ACHN (cell line): ENCODE measurements at regions not wholly inside any gene's neighbourhood (a gene's known extent, or its start where the extent isn't known, plus 50 kb on each side); places are given as distances from the start of the nearest gene placed in this dataset.
"Not testable (repeated sequence)": the region's sequence is repeated elsewhere in the genome, so short reads cannot be mapped to it uniquely, and the experiment has no call there.

Source experiments
- DNase-seq: peaks from one replicate; pipeline ENCODE4 v3.0.0-alpha.2; 2015
- in situ Hi-C: cut with HindIII; loops from 2 replicates; pipeline ENCODE4 v1.10.0; 2017; ENCODE audit warnings: low sequenced_read_pairs, low pct_ligation_motif_present, low pct_unique_long_range_greater_than_20kb

DNA sequence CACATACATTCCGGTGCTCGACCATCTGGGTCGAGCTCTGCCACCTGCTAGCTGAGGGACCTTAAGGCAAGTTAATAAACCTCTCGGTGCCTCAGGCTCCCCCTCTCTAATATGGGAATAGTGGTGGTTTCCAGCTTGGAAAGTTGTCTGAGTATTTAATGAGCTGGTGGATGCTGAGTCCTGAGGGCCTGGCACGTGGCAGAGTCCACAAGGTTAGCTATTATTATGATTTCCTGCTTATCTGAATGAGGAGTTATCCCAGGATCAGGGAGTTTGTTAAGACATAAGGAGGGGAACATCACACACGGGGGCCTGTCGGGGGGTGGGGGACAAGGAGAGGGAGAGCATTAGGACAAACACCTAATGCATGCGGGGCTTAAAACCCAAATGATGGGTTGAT is 80.1 kb upstream of the SLC22A23 start:
- no peak for DNase-seq
- in situ Hi-C loops, result no loop called here

DNA sequence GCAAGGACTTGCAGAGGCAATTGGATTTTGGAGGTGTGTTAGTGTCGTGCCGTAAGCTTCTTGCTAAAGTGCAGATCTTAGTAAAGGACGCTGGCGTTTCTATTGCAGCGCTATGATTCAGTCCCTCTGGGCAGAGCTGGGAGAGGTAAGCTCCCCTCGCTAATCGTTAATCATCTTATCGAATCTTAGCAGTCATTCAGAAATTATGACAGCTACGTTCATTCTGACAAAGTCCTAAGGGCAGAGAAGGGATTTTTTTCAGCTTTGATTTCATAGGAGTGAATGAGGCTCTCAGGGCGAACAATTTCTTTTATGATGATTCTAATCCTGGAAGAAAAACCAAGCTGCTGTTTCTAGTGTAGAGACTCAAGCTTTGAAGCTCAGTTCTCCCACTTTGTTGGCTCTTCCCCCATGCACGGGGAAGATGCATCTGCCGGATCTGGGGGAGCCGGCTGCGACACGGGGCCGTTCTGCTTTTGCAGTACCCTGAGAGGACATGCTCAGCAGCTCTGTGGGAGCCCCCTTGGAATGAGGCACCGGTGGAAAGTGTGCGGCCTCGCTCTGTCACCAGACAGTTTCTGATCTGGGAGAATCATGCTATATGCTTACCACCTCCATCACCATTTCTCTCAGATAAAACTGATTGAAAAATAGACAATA is 79.1 kb upstream of the SLC22A23 start:
- DNase-seq, result no peak
- in situ Hi-C loops, result no loop called here

DNA sequence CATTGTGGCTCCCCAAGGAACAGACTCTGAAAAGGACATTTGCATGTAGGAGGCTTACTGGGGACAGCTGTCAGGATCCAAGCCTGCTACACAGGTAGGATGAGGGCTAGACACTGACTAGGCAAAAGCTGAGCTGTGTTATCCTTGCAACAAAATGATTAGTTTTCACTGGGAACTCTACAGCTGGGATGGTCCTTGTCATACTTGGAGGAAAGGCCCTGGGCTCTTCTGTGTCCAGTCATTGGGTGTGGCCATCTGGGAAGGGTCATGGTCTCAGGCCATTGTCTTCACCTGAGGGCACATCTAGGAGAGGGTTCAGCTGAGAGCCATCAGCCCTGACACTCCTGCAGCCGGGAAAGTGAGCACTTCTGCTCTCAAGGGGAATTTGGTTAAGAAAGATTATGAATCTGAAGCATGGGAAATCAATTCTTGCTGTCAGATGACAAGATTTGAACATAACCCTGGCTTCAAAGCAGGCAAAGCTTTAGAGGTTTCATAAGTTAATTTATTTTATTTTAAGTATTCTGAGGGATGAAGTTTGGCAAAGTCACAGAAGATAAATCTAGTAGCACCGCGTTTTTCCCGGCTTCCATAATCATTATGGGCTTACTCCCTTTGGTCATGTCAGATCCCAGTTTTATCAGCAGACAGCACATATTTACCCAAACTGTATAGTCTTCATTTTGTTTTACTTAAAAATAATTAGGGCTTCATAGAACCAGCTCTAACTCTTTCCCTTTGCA is 78.4 kb upstream of the SLC22A23 start:
- in situ Hi-C loops, result no loop called here
- DNase-seq, result no peak

DNA sequence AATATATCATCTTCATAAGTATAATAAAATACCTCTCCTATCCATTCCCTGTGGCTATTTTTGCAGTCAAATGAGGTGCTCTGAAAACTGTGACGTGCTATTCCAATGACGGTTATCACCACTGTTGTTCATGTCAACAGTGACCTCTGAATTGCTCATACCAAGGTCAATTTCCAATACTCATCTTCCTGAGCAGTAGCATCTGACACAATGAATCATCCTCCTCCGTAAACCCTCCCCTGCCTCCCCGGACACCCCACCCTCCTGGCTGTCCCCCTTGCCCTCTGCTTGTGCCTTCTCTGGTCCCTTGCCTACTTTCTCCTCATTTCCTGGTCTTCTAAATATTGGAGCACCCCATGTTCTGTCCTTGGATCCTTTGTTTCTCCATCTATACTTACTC is 77.7 kb upstream of the SLC22A23 start:
- in situ Hi-C loops, result no loop called here
- DNase-seq, result no peak

DNA sequence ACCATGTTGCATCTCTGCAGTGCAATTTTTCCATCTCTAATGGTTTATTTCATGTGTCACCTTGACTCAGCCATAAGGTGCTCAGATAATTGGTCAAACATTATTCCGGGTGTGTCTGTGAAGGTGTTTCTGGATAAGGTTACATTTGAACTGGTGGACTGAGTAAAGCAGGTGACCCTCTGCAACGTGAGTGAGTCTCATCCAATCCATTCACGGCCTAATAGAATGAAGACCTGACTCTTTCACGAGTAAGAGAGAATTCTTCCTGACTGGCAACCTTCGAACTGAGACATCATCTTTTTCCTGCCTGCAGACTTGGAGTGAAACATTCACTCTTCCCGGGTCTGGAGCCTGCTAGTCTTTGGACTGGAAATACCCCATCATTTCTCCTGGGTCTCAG is 77.1 kb upstream of the SLC22A23 start:
- in situ Hi-C loops, result no loop called here
- no peak for DNase-seq

DNA sequence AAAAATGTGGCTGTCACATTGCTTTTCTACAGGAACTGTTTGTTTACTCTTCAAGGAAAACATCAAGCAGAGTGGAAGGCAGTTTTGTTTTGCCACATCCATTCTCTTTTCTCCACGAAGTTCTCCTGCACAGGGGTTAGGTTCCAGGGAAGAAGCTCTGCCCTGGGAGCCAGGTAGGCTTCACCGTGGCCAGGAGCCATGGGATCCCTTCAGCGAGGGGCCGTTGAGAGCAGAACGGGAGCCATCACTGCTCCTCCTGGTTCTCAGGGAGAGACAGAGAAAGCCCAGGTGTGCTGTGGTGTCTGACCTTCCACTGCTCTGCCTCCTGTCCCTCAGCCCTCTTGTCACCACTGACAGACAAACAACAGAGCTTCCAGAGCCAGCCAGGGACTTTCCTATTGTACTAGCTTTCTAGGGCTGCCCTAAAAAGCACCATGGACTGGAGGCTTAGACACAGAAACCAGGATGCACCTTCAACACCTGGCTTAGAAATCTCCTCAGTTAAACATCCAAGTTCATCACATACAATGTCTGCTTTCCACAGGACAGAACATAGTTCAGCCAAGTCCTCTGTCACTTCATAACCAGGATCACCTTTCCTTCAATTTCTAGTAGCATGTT is 75.6 kb upstream of the SLC22A23 start:
- in situ Hi-C loops, result no loop called here
- no peak for DNase-seq

DNA sequence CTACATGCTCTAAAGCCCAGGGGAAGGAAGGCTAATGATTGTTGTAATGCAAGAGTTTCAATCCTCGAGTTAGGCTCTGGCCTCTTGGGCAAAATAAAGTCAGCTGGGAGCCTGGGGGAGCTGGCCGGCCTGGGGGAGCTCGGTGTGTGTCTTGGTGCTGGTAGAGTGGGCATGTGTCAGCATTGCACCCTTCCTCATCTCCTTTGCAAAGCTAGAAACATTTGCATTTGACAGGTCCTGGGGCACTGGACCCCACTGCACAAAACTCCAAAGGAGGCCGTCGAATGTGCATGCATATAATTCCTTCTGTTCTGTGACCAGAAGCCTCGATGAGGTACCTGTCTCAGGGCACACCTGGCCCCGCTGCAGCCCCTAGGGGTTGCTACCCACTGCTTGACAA is 74.6 kb upstream of the SLC22A23 start:
- DNase-seq, result no peak
- in situ Hi-C loops, result no loop called here

DNA sequence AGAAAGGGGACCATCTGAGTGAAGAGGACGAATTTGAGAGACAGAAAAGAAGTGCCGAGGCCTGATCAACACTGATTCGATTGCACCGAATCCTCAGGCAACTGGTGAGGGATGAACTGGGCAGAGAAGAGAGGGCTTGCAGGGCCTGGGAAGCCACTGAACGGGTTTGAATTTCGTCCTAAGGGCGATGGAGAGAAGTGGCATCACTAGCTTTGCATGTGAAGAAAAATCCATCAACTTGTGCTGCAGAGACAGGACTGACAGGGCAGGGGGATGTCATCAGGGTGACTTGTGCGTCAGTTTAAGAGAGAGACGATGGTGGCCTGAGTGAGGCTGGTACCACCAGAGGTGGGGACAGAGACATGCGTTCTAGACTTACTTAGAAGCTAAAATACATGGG is 73.7 kb upstream of the SLC22A23 start:
- DNase-seq, result no peak
- in situ Hi-C loops, result no loop called here

DNA sequence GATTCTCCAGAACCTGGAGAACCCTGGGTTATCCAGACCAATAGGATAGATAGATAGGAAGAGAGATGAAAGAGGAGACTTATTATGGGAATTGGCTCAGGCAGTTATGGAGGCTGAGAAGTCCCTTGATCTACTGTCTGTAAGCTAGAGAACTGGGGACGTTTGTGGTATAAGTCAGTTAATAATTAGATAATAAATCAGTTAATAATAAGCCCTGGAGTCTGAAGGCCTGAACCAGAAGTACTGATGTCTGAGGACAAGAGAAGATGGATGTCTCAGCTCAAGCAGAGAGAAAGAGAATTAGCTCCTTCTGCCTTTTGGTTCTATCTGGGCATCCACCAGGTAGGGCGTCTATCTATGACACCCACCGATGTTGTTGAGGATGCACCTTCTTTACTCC is 72.9 kb upstream of the SLC22A23 start:
- in situ Hi-C loops, result no loop called here
- no peak for DNase-seq

DNA sequence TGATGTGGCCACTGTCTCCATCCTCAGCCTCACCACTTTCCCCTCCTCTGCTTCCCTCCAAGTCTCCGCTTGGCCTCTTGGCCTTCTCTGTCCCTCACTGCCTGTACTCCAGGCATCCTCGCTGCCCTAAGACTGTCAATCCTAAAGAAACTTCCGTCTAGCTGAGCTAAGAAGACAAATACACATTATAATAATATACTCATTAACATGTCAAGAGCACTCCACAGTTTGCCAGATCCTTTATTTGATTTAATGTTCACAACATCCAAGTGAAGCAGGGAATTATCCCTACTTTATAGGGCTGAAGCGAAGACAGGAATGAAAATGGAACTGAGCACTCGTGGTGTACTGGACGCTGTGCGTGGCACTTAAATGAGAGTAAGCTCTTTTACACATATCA is 72.4 kb upstream of the SLC22A23 start:
- in situ Hi-C loops, result no loop called here
- DNase-seq, result no peak

DNA sequence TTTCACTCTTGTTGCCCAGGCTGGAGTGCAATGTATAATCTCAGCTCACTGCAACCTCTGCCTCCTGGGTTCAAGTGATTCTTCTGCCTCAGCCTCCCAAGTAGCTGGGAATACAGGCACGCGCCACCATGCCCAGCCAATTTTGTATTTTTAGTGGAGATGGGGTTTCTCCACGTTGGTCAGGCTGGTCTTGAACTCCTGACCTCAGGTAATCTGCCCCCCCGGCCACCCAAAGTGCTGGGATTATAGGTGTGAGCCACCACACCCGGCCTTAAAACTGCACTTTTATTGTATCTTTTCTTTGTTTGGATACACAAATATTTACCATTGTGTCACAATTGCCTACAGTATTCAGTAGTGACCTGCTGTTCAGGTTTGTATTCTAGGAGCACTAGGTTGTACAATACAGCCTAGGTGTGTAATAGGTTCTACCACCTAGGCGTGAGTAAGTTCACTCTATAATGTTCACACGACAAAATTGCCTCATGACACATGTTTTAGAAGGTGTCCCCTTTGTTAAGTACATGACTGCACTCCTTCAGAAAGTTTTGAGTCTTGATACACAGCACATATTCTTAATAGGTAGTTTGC is 71.3 kb upstream of the SLC22A23 start:
- DNase-seq, in situ Hi-C loops: not testable (repeated sequence)

DNA sequence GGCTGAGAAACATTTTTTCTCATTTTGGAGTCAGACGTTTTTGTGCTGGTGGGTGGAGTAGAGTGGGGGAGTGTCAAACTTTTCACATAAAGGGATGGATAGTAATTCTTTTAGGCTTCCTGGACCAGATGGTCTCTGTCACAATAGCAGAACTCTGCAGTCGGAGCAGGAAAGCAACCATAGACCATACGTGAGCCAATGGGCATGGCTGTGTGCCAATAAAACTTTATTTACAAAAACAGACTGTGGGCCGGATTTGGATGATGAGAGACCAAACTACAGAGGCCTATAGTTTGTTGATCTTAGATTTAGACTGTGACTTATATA is 70.8 kb upstream of the SLC22A23 start:
- in situ Hi-C loops, result no loop called here
- DNase-seq, result no peak

DNA sequence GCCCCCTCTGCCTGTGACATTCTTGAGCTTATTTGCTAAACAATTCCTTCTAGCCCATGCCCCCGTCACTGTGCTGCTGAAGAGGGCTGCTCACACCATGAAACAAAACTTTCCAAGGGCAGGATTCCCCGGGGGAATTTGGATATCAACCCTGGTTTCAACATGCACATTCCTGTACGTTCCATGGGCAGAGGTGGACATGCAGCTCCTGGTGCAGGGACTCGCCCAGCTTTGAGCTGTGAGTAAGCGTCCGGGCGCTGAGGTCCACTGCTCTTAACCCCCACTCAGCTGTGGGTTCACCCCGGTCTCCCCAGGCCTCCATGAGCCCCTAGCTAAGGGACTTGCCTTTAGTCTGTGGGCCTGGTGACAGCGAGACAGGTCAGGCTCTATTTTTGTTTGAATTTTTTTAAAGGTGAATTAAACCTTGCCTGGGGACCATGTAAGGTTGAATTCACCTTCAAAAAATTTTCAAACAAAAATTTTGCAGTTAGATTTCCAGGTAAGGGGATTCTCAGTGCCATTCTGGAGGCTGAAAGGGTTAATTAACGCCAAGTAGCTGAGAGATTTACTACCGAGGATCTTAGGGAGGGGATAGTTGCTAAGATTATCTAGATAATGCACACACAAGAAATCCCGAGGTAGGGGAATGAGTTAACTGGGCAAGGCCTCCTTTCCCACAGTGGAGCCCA is 70.3 kb upstream of the SLC22A23 start:
- DNase-seq, result no peak
- in situ Hi-C loops, result no loop called here

DNA sequence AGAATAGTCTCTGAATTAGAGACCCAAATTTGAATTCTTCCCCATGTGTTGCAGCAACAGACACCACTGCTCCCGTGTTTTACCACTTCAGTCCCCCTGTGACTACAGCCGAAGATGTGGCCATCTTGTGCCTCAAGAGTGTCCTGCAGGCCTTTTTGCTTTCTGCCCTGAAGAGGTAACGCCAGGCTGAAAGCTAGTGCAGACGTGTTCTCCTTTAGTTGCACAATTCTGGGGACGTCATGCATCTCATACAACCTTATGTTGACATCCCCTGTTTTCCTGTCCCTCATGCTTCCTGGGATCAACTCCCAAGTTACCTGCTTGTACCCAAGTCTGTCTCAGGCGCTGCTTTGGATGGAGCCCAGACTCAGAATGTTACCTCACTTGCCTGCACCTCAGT is 69.1 kb upstream of the SLC22A23 start:
- in situ Hi-C loops, result no loop called here
- no peak for DNase-seq

DNA sequence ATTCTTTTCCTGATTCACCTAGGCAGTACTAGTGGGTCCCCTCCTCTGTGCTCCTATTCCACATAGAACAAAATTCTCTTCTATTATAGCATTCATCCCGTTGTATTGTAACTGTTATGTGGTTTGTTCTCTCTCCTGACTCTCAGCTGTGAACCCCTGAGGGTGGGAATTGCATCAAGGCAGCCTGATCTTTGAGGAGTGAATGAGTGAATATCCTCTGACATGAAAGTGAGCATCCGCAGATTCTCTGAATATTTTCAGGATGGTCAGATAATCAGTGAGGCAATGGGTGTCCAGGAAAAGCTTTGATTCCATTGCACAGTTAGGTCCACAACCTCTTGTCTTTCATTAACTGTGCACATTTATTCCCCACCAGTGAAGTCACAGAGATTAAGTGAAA is 67.6 kb upstream of the SLC22A23 start:
- in situ Hi-C loops, result no loop called here
- DNase-seq, result no peak

DNA sequence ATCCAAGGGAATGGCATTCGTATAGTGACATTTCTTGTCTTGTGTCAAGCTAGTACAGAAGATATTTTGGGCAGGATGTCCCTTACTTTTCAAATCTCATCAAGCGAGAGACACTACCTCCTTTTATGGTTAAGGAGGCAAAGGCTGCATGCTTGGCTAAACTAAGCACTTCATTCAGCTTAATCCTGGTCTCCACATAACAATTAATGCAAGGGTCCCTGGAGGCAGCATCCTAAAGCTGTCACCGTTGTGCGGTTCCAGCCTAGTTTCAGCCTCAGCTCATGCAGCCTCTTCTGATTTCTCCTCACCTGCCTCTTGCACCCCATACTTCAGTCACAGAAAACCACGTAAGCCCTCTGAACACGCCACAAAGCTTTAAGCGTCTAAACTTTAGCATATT is 67.1 kb upstream of the SLC22A23 start:
- in situ Hi-C loops, result no loop called here
- DNase-seq, result no peak

DNA sequence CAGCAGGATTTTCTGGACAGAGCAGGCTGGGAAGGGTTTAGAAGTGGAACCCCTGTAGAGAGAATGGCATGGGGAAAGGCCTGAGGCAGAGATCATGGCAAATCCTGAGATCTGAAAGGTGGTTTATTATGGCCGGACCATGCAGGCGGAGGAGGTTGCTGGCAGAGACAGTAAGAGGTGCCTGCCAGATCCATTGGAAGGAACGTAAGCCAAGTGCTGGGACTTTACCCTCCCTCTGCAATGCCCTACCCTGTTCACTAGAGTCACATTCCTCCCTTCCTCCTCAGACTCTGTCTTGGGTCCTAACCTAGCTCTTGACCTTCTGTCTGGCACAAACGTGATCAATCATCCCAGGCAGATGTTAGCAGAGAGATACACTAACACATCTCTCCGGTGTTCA is 66.4 kb upstream of the SLC22A23 start:
- in situ Hi-C loops, result no loop called here
- DNase-seq, result no peak

DNA sequence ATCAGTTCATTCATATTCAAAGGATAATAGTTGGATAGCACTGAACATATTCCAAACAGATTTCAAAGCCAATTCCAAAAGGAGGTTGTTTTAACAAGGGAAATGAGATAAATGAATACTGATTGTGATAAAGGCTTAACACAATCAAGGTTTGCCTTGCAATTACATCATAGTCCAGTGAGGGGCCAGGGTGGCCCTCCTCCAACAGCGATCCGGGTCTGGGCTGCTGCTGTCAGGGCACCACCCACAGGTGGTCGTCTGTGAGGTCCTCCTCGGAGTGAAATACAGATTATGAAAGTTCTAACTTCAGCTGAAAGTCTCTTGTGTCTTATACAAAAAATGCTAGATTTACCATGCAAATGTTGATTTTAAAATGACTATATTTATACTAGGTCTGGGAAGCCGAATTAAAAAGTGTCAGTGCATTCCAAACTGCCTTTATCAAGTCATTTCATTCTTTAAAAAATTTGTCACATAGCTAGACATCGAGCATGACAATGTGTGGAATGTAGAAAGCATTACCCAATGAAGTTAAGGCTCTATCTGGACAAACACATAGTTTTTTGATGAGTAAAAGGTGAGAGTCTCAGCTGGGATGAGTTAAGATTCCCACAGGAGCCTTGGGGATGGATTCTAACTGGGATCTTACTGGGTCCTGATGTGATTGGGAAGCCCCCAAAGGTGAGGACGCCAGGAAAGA is 65.9 kb upstream of the SLC22A23 start:
- in situ Hi-C loops, result no loop called here
- DNase-seq, result no peak
